SU-DHL-6 (cell line): ENCODE measurements at regions not wholly inside any gene's neighbourhood (a gene's known extent, or its start where the extent isn't known, plus 50 kb on each side); places are given as distances from the start of the nearest gene placed in this dataset.

ENCODE experiments used
- CTCF ChIP-seq: fragments of 200-600 bp; sonication (generic); IDR thresholded peaks from one replicate; pipeline ENCODE4 v1.5.1; 2017; ENCODE audit warnings: antibody characterized with exemption, mild to moderate bottlenecking, low read length, moderate library complexity; ENCODE audit not compliant: insufficient read depth, poor library complexity, severe bottlenecking
- EZH2phosphoT487 ChIP-seq: fragments of 200-600 bp; sonication (generic), shearing (Covaris generic); conservative IDR thresholded peaks from 2 replicates; pipeline ENCODE4 v1.6.1; 2018; ENCODE audit warnings: mild to moderate bottlenecking, antibody characterized with exemption, low read length, moderate library complexity, mixed read lengths

GRCh38 chr9:26324786-26325443, 567.7 kb downstream of the CAAP1 start:
- TF ChIP-seq EZH2phosphoT487 (no peak), CTCF (no peak)
